Glutamatergic neuron (in vitro differentiated cells): ENCODE measurements at regions not wholly inside any gene's neighbourhood (a gene's known extent, or its start where the extent isn't known, plus 50 kb on each side); places are given as distances from the start of the nearest gene placed in this dataset.
A peak's percentile ranks its signal among the peaks of the same experiment; 100 is the strongest.

Source experiments
- DNase-seq: peaks from one replicate; pipeline ENCODE4 v3.0.0; 2022
- H3K27ac Mint-ChIP-seq: one replicate; pipeline ENCODE4 v1.8.0; 2020; ENCODE audit warnings: mild to moderate bottlenecking, mixed read lengths, inconsistent platforms; ENCODE audit not compliant: unreplicated experiment
- H3K27me3 Mint-ChIP-seq: one replicate; pipeline ENCODE4 v1.8.0; 2020; ENCODE audit warnings: mild to moderate bottlenecking, moderate library complexity, mixed read lengths, inconsistent platforms; ENCODE audit not compliant: unreplicated experiment
- H3K36me3 Mint-ChIP-seq: one replicate; pipeline ENCODE4 v1.8.0; 2020; ENCODE audit warnings: mild to moderate bottlenecking, mixed read lengths, inconsistent platforms; ENCODE audit not compliant: unreplicated experiment
- H3K4me1 Mint-ChIP-seq: one replicate; pipeline ENCODE4 v1.8.0; 2020; ENCODE audit warnings: mild to moderate bottlenecking, low read depth, mixed read lengths, inconsistent platforms; ENCODE audit not compliant: unreplicated experiment
- H3K4me3 Mint-ChIP-seq: one replicate; pipeline ENCODE4 v1.8.0; 2020; ENCODE audit warnings: mild to moderate bottlenecking, mixed read lengths, inconsistent platforms; ENCODE audit not compliant: unreplicated experiment
- H3K9me3 Mint-ChIP-seq: one replicate; pipeline ENCODE4 v1.8.0; 2020; ENCODE audit warnings: mild to moderate bottlenecking, moderate library complexity, mixed read lengths, inconsistent platforms; ENCODE audit not compliant: unreplicated experiment
- TF ChIP-seq, protein P1 (sequence below): fragments of 200-600 bp; sonication (generic); IDR thresholded peaks from one replicate; pipeline ENCODE4 v1.5.0; 2021; ENCODE audit not compliant: partially characterized antibody, unreplicated experiment

- TF ChIP-seq, protein P1, sequence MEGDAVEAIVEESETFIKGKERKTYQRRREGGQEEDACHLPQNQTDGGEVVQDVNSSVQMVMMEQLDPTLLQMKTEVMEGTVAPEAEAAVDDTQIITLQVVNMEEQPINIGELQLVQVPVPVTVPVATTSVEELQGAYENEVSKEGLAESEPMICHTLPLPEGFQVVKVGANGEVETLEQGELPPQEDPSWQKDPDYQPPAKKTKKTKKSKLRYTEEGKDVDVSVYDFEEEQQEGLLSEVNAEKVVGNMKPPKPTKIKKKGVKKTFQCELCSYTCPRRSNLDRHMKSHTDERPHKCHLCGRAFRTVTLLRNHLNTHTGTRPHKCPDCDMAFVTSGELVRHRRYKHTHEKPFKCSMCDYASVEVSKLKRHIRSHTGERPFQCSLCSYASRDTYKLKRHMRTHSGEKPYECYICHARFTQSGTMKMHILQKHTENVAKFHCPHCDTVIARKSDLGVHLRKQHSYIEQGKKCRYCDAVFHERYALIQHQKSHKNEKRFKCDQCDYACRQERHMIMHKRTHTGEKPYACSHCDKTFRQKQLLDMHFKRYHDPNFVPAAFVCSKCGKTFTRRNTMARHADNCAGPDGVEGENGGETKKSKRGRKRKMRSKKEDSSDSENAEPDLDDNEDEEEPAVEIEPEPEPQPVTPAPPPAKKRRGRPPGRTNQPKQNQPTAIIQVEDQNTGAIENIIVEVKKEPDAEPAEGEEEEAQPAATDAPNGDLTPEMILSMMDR: no peak
- Mint-ChIP-seq H3K27me3 (peaks cover 21% of the 10 kb centered on the region), H3K36me3 (no peaks in the 10 kb centered on the region), H3K4me1 (peaks cover 63% of the 10 kb centered on the region), H3K27ac (no peak overlapping the region), H3K9me3 (peaks cover 19% of the 10 kb centered on the region), H3K4me3 (no peak overlapping the region)
- DNase-seq: no peak
These were observed 71.6 kb upstream of the FSTL4 start for GRCh38 chr5:133683646-133684596.

DNA sequence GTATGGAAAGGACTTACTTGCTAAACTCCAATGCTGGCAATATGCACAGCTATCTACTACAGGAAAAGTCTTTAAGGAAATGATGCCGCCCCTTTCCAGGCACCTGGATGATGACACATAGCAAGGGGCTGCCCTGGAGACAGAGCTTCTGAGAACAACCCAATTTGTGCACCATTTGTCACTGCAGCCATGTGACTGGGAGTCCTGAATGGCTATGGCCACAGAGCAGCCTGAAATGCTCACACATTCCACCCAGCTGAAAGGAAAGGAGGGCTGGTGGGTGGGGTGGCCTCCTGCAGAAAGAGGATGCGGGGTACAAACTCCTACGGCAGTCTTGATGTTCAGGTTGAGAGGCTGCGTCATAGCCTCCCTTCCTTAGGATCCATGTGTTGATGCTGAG is 70.1 kb upstream of the FSTL4 start:
- TF ChIP-seq, protein P1: no peak
- H3K4me1 Mint-ChIP-seq: peaks cover 74% of the 10 kb centered on the region
- H3K27me3 Mint-ChIP-seq: peaks cover 21% of the 10 kb centered on the region
- DNase-seq: no peak
- H3K36me3 Mint-ChIP-seq: no peaks in the 10 kb centered on the region
- H3K4me3 Mint-ChIP-seq: peak overlapping the region; percentile 58
- H3K9me3 Mint-ChIP-seq: peaks cover 19% of the 10 kb centered on the region
- peak overlapping the region; percentile 94 for H3K27ac Mint-ChIP-seq

- Mint-ChIP-seq H3K27me3 (peaks cover 21% of the 10 kb centered on the region), H3K27ac (peak overlapping the region; percentile 94), H3K36me3 (no peaks in the 10 kb centered on the region), H3K4me1 (peaks cover 75% of the 10 kb centered on the region), H3K4me3 (no peak overlapping the region), H3K9me3 (peaks cover 19% of the 10 kb centered on the region)
- TF ChIP-seq, protein P1: no peak
- DNase-seq: no peak
These were observed 69.6 kb upstream of the FSTL4 start for GRCh38 chr5:133681896-133682295.

DNA sequence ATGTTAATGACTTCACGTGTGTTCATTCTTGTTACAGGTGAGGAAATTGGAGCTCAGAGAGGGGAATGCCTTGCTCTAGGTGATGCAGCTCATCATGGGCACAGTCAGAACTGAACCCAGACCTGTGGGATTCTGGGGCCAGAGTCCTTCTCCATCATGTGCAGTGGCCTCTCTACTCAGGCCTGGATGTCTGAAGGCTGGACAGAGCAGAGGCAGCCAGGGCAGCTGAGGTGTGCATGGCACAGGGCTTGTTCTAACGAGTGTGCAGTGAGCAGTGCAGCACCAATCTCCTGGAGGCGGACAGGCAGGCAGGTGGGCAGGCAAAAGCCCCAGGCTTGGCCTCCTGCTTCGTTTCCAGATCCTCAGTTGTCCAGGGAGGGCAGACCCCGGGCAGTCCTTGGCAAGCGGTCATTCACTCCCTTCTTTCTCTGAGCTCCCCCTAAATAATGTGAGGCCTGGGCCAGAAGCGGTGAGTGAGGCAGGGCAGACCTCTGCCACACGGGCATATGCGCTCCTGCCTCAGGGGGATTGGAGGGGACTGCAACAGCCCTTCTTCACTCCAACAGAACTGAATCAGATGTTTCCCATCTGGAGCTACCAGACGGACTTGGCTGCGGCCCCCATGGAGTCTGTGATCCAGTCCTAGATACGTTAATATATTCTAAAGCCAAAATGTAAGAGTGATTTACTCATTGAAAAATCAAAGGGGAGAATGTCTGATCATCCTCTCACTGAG is 68.7 kb upstream of the FSTL4 start:
- TF ChIP-seq, protein P1: no peak
- peak overlapping the region; percentile 94 for H3K27ac Mint-ChIP-seq
- H3K36me3 Mint-ChIP-seq: no peaks in the 10 kb centered on the region
- peak; percentile 78 for DNase-seq
- H3K4me3 Mint-ChIP-seq: peak overlapping the region; percentile 45
- peaks cover 21% of the 10 kb centered on the region for H3K27me3 Mint-ChIP-seq
- H3K4me1 Mint-ChIP-seq: peaks cover 74% of the 10 kb centered on the region
- peaks cover 19% of the 10 kb centered on the region for H3K9me3 Mint-ChIP-seq

DNA sequence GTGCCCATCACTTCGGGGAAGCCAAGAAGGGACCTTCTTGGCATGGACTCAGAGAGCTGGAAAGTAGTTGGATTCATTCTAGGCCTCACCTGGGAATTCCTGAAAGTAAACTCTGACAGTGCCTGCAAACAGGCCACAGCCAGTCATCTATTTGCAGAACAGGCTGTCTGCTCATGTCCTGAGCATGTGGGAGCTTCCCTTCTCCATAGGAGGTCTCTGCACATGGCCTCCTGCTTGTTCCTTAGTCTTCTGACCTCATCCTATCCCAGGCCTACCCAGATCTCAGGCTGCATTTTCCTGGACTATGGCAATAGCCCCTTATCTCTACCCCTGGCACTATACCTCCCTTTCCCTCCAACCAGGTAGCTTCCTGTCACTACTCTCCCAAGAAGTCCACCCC is 67.2 kb upstream of the FSTL4 start:
- Mint-ChIP-seq H3K27me3 (peaks cover 20% of the 10 kb centered on the region), H3K4me3 (no peak overlapping the region), H3K27ac (peak overlapping the region; percentile 94), H3K9me3 (peaks cover 17% of the 10 kb centered on the region), H3K36me3 (no peaks in the 10 kb centered on the region), H3K4me1 (peaks cover 72% of the 10 kb centered on the region)
- TF ChIP-seq, protein P1: no peak
- no peak for DNase-seq
